ENCODE measurements at regions not wholly inside any gene's neighbourhood (a gene's known extent, or its start where the extent isn't known, plus 50 kb on each side); places are given as distances from the start of the nearest gene placed in this dataset.

DNA sequence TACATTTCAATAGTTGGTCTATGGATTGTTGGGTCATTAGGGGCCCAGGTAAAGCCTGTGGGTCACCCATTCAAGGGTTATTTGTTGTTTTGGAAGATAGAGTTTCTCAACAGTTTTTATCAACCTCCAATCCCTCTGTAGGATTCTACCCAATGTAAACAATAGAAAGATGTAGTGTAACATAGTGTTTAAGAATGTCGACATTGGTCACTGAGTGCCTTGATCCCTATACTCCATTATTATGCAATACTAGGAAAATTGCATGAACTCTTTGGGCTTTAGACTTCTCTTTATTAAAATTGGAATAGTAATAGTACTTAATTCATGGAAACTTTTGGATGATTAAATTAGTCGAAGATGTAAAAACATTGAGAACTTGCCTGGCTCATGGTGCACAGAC lies 292.1 kb downstream of the GPD2 start:
- H4K20me1 ChIP-seq (ENCODE audit: control insufficient read depth, insufficient read depth, low read length, poor library complexity, severe bottlenecking), result no peaks in the 10 kb centered on the region
- H2AFZ ChIP-seq (ENCODE audit: insufficient read depth, low read depth, low read length, poor library complexity, severe bottlenecking), result no peak overlapping the region
- Mint-ChIP-seq H3K9me3 (ENCODE audit: insufficient read depth) (no peaks in the 10 kb centered on the region), H3K4me3 (no peak overlapping the region), H3K4me1 (no peaks in the 10 kb centered on the region), H3K27me3 (no peaks in the 10 kb centered on the region), H3K27ac (no peak overlapping the region)
- no peaks in the 10 kb centered on the region for H3K36me3 ChIP-seq (replicated peaks in 1 of 2; ENCODE audit: control extremely low read depth in 1 of 2, control insufficient read depth in 1 of 2, extremely low read depth in 1 of 2, insufficient read depth in 2 of 2, low read length in 1 of 2)
- intact Hi-C loops (cut with micrococcal nuclease), result no loop called here
- ATAC-seq (ENCODE audit: low read depth) (no peak), DNase-seq (no peak)
- no peaks in the 10 kb centered on the region for H3K27me3 ChIP-seq (replicated peaks in 1 of 4; ENCODE audit: control extremely low read depth in 1 of 4, control insufficient read depth in 3 of 4, insufficient read depth in 4 of 4, low read length in 3 of 4)
- no peak overlapping the region for H3K27ac ChIP-seq (ENCODE audit: low read length in 2 of 2)
- TF ChIP-seq EZH2 (IDR thresholded peaks at IDR 0.05; ENCODE audit: borderline replicate concordance, insufficient read depth, low read depth, low read length, poor library complexity, severe bottlenecking), result no peak
- TF ChIP-seq, protein P1, sequence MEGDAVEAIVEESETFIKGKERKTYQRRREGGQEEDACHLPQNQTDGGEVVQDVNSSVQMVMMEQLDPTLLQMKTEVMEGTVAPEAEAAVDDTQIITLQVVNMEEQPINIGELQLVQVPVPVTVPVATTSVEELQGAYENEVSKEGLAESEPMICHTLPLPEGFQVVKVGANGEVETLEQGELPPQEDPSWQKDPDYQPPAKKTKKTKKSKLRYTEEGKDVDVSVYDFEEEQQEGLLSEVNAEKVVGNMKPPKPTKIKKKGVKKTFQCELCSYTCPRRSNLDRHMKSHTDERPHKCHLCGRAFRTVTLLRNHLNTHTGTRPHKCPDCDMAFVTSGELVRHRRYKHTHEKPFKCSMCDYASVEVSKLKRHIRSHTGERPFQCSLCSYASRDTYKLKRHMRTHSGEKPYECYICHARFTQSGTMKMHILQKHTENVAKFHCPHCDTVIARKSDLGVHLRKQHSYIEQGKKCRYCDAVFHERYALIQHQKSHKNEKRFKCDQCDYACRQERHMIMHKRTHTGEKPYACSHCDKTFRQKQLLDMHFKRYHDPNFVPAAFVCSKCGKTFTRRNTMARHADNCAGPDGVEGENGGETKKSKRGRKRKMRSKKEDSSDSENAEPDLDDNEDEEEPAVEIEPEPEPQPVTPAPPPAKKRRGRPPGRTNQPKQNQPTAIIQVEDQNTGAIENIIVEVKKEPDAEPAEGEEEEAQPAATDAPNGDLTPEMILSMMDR (IDR thresholded peaks at IDR 0.05), result no peak
- no peak overlapping the region for H3K4me3 ChIP-seq (ENCODE audit: control extremely low read depth in 1 of 5, extremely low read depth in 1 of 5, insufficient read depth in 1 of 5, low read depth in 2 of 5, low read length in 4 of 5)
- H3K4me1 ChIP-seq (ENCODE audit: control insufficient read depth in 2 of 2, insufficient read depth in 2 of 2, low read length in 2 of 2), result no peaks in the 10 kb centered on the region
- H3K79me2 ChIP-seq (ENCODE audit: control insufficient read depth, insufficient read depth, low read length), result no peaks in the 10 kb centered on the region
- no peak overlapping the region for H3K4me2 ChIP-seq (replicated peaks; ENCODE audit: low read depth, low read length, poor library complexity, severe bottlenecking)
- H3K9ac ChIP-seq (ENCODE audit: low read length), result no peak overlapping the region
- H3K9me3 ChIP-seq (ENCODE audit: control extremely low read depth in 1 of 3, control insufficient read depth in 2 of 3, insufficient read depth in 1 of 3, low read length in 2 of 3), result no peaks in the 10 kb centered on the region
- ChIA-PET POLR2A (no interaction called here), CTCF (no interaction called here)
- no CpG with 5 or more reads among the region's 2 CpGs for WGBS (ENCODE audit: insufficient coverage)

DNA sequence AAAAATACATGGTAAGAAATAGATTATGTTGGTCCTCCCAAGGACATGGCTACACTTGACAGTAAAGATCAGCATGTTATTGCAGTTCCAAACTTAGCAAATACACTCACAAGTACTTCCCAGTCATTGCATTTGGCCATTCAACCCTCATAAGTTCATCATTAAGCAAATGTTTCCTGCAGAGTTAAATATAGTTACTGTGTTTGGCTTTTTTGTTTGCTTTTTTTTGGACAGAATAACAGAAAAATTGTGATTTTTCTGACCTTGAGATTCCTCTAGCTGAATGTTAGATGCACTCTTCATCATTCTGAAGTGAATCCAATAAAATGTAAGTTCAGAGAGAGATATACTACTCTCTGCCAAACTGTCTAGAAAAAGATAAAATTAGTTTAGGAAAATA lies 295.3 kb downstream of the GPD2 start:
- Histone ChIP-seq H3K27me3 (replicated peaks in 1 of 4; ENCODE audit: control extremely low read depth in 1 of 4, control insufficient read depth in 3 of 4, insufficient read depth in 4 of 4, low read length in 3 of 4) (no peaks in the 10 kb centered on the region), H3K9me3 (ENCODE audit: control extremely low read depth in 1 of 3, control insufficient read depth in 2 of 3, insufficient read depth in 1 of 3, low read length in 2 of 3) (no peaks in the 10 kb centered on the region), H4K20me1 (ENCODE audit: control insufficient read depth, insufficient read depth, low read length, poor library complexity, severe bottlenecking) (no peaks in the 10 kb centered on the region), H3K79me2 (ENCODE audit: control insufficient read depth, insufficient read depth, low read length) (no peaks in the 10 kb centered on the region), H3K4me1 (ENCODE audit: control insufficient read depth in 2 of 2, insufficient read depth in 2 of 2, low read length in 2 of 2) (no peaks in the 10 kb centered on the region), H2AFZ (ENCODE audit: insufficient read depth, low read depth, low read length, poor library complexity, severe bottlenecking) (no peak overlapping the region), H3K36me3 (replicated peaks in 1 of 2; ENCODE audit: control extremely low read depth in 1 of 2, control insufficient read depth in 1 of 2, extremely low read depth in 1 of 2, insufficient read depth in 2 of 2, low read length in 1 of 2) (no peaks in the 10 kb centered on the region), H3K27ac (ENCODE audit: low read length in 2 of 2) (no peak overlapping the region), H3K4me2 (replicated peaks; ENCODE audit: low read depth, low read length, poor library complexity, severe bottlenecking) (no peak overlapping the region), H3K4me3 (ENCODE audit: control extremely low read depth in 1 of 5, extremely low read depth in 1 of 5, insufficient read depth in 1 of 5, low read depth in 2 of 5, low read length in 4 of 5) (no peak overlapping the region), H3K9ac (ENCODE audit: low read length) (no peak overlapping the region)
- intact Hi-C loops (cut with micrococcal nuclease), result no loop called here
- Mint-ChIP-seq H3K4me1 (no peaks in the 10 kb centered on the region), H3K4me3 (no peak overlapping the region), H3K27ac (no peak overlapping the region), H3K27me3 (no peaks in the 10 kb centered on the region), H3K9me3 (ENCODE audit: insufficient read depth) (no peaks in the 10 kb centered on the region)
- TF ChIP-seq EZH2 (IDR thresholded peaks at IDR 0.05; ENCODE audit: borderline replicate concordance, insufficient read depth, low read depth, low read length, poor library complexity, severe bottlenecking), result no peak
- TF ChIP-seq, protein P1 (IDR thresholded peaks at IDR 0.05), result no peak
- ATAC-seq (ENCODE audit: low read depth), result no peak
- POLR2A ChIA-PET, result no interaction called here
- CTCF ChIA-PET, result no interaction called here
- no peak for DNase-seq

Measured in B cell (primary cell).